B cell (primary cell): ENCODE measurements at regions not wholly inside any gene's neighbourhood (a gene's known extent, or its start where the extent isn't known, plus 50 kb on each side); places are given as distances from the start of the nearest gene placed in this dataset.

Experiments used
- EZH2 ChIP-seq: IDR thresholded peaks from 2 replicates; pipeline ENCODE4 v1.6.1; 2012; ENCODE audit warnings: borderline replicate concordance, low read depth, mild to moderate bottlenecking, moderate library complexity, low read length; ENCODE audit not compliant: insufficient read depth, poor library complexity, severe bottlenecking
- TF ChIP-seq, protein P1 (sequence below): fragments of 200-600 bp; IDR thresholded peaks from one replicate; pipeline ENCODE4 v1.8.0; 2022; ENCODE audit warnings: antibody characterized with exemption, mild to moderate bottlenecking

DNA sequence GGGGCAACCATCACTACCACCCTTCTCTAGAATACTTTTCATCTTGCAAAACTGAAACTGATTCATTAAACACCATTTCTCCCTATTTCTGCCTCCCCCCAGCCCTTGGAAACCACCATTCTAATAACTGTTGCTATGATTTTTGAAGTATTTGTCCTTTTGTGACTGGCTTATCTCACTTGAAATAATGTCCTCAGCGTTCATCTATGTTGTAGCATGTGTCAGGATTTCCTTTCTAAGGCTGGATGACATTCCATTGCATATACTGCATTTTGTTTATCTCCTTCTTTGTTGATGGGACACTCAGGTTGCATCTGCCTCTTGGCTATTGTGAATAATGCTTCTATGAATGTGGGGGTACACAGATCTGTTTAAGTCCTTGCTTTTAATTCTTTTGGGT lies 327.6 kb upstream of the ZNF32 start:
- no peak for TF ChIP-seq EZH2
- TF ChIP-seq, protein P1, sequence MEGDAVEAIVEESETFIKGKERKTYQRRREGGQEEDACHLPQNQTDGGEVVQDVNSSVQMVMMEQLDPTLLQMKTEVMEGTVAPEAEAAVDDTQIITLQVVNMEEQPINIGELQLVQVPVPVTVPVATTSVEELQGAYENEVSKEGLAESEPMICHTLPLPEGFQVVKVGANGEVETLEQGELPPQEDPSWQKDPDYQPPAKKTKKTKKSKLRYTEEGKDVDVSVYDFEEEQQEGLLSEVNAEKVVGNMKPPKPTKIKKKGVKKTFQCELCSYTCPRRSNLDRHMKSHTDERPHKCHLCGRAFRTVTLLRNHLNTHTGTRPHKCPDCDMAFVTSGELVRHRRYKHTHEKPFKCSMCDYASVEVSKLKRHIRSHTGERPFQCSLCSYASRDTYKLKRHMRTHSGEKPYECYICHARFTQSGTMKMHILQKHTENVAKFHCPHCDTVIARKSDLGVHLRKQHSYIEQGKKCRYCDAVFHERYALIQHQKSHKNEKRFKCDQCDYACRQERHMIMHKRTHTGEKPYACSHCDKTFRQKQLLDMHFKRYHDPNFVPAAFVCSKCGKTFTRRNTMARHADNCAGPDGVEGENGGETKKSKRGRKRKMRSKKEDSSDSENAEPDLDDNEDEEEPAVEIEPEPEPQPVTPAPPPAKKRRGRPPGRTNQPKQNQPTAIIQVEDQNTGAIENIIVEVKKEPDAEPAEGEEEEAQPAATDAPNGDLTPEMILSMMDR = no peak
